Parathyroid adenoma (tissue), 2 donors: ENCODE measurements at regions not wholly inside any gene's neighbourhood (a gene's known extent, or its start where the extent isn't known, plus 50 kb on each side); places are given as distances from the start of the nearest gene placed in this dataset.

ENCODE experiments used
- H2AFZ ChIP-seq: fragments of 300-600 bp; sonication (generic); one replicate; pipeline ENCODE4 v1.7.0; 2017; ENCODE audit warnings: antibody characterized with exemption, mild to moderate bottlenecking
- H3K27ac ChIP-seq: fragments of 300-600 bp; sonication (generic); one replicate; pipeline ENCODE4 v1.7.0; 2017
- H3K27me3 ChIP-seq: fragments of 300-600 bp; sonication (generic); one replicate; pipeline ENCODE4 v1.7.0; 2017; ENCODE audit warnings: low read length; ENCODE audit not compliant: control insufficient read depth, insufficient read depth
- H3K36me3 ChIP-seq: fragments of 300-600 bp; sonication (generic); one replicate; pipeline ENCODE4 v1.7.0; 2017; ENCODE audit warnings: low read length; ENCODE audit not compliant: control insufficient read depth, insufficient read depth
- H3K4me1 ChIP-seq: fragments of 300-600 bp; sonication (generic); one replicate; pipeline ENCODE4 v1.7.0; 2017; ENCODE audit warnings: control low read depth
- H3K4me2 ChIP-seq: fragments of 300-600 bp; sonication (generic); one replicate; pipeline ENCODE4 v1.7.0; 2017; ENCODE audit warnings: low read length
- H3K4me3 ChIP-seq: fragments of 300-600 bp; sonication (generic); one replicate; pipeline ENCODE4 v1.7.0; 2017; ENCODE audit warnings: low read depth, low read length
- H3K79me2 ChIP-seq: fragments of 300-600 bp; sonication (generic); one replicate; pipeline ENCODE4 v1.7.0; 2017; ENCODE audit warnings: control low read depth
- H3K9ac ChIP-seq: fragments of 300-600 bp; sonication (generic); one replicate; pipeline ENCODE4 v1.7.0; 2017; ENCODE audit warnings: mild to moderate bottlenecking
- H3K9me3 ChIP-seq: fragments of 300-600 bp; sonication (generic); one replicate; pipeline ENCODE4 v1.7.0; 2017; ENCODE audit warnings: low read length; ENCODE audit not compliant: control insufficient read depth
- TF ChIP-seq, protein P1 (sequence below): fragments of 300-600 bp; sonication (generic); IDR thresholded peaks from one replicate; pipeline ENCODE4 v1.7.0; 2017; ENCODE audit warnings: antibody characterized with exemption, mild to moderate bottlenecking
- donor health status: primary hyperparathyroidism.

DNA sequence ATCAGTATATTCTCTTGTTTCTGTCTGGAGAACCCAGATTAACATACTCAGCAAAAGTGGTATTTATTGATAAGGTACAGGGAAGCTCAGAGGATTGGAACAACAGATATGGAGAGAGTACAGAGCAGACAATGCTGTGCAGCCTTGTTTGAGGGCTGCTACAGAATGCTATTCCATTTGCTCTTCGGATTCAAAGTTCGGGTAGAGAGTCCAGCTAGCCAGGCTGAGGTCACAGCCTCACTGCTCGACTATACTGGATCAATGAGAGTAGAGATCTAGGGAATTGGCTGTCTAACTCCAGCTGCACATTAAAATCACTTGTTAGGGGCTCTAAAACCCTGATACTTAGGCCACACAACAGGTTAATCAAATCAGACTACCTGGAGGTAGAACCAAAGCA, 200.1 kb upstream of the BTBD3 start:
- H3K36me3 ChIP-seq: no peaks in the 10 kb centered on the region
- H3K27ac ChIP-seq: no peak overlapping the region
- H3K4me3 ChIP-seq: no peak overlapping the region
- TF ChIP-seq, protein P1, sequence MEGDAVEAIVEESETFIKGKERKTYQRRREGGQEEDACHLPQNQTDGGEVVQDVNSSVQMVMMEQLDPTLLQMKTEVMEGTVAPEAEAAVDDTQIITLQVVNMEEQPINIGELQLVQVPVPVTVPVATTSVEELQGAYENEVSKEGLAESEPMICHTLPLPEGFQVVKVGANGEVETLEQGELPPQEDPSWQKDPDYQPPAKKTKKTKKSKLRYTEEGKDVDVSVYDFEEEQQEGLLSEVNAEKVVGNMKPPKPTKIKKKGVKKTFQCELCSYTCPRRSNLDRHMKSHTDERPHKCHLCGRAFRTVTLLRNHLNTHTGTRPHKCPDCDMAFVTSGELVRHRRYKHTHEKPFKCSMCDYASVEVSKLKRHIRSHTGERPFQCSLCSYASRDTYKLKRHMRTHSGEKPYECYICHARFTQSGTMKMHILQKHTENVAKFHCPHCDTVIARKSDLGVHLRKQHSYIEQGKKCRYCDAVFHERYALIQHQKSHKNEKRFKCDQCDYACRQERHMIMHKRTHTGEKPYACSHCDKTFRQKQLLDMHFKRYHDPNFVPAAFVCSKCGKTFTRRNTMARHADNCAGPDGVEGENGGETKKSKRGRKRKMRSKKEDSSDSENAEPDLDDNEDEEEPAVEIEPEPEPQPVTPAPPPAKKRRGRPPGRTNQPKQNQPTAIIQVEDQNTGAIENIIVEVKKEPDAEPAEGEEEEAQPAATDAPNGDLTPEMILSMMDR: no peak
- H3K9me3 ChIP-seq: no peaks in the 10 kb centered on the region
- no peaks in the 10 kb centered on the region for H3K79me2 ChIP-seq
- no peaks in the 10 kb centered on the region for H3K27me3 ChIP-seq
- no peak overlapping the region for H2AFZ ChIP-seq
- H3K4me2 ChIP-seq: no peak overlapping the region
- H3K4me1 ChIP-seq: no peaks in the 10 kb centered on the region
- H3K9ac ChIP-seq: no peak overlapping the region

GRCh38 chr20:11718474-11719094, 199.1 kb upstream of the BTBD3 start:
- Histone ChIP-seq H3K27me3 (no peaks in the 10 kb centered on the region), H3K4me1 (no peaks in the 10 kb centered on the region), H3K4me2 (no peak overlapping the region), H3K36me3 (no peaks in the 10 kb centered on the region), H3K9ac (no peak overlapping the region), H3K27ac (no peak overlapping the region), H2AFZ (no peak overlapping the region), H3K79me2 (no peaks in the 10 kb centered on the region), H3K9me3 (no peaks in the 10 kb centered on the region), H3K4me3 (no peak overlapping the region)
- TF ChIP-seq, protein P1: no peak

- no peaks in the 10 kb centered on the region for H3K36me3 ChIP-seq
These were observed 198.5 kb upstream of the BTBD3 start for GRCh38 chr20:11719153-11719552.

DNA sequence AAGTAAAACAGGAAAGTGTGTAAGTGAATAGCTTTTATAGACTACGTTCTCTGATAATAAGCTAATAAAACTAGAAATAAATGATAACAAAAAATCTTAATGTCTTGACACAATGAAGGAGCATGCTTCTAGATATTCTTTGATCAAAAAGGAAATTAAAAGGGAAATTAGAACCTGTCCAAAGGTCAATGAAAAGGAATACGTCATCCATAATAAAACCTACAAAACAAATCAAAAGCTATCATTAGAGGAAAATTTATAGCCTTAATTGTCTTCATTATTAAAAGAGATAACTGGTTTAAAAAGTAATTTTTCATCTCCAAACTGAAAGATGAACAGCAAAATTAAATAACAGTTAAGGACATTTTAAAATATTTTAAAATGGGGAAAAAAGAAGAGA, 196.3 kb upstream of the BTBD3 start:
- no peaks in the 10 kb centered on the region for H3K36me3 ChIP-seq
- H3K9ac ChIP-seq: no peak overlapping the region
- no peaks in the 10 kb centered on the region for H3K27me3 ChIP-seq
- H3K4me3 ChIP-seq: no peak overlapping the region
- TF ChIP-seq, protein P1: no peak
- H3K27ac ChIP-seq: no peak overlapping the region
- no peaks in the 10 kb centered on the region for H3K9me3 ChIP-seq
- no peaks in the 10 kb centered on the region for H3K4me1 ChIP-seq
- H2AFZ ChIP-seq: no peak overlapping the region
- H3K4me2 ChIP-seq: no peak overlapping the region
- no peaks in the 10 kb centered on the region for H3K79me2 ChIP-seq

More at GRCh38 chr20:11719153-11719552, 198.5 kb upstream of the BTBD3 start:
- no peak overlapping the region for H3K4me3 ChIP-seq
- no peaks in the 10 kb centered on the region for H3K9me3 ChIP-seq
- TF ChIP-seq, protein P1: no peak
- H3K79me2 ChIP-seq: no peaks in the 10 kb centered on the region
- H3K4me2 ChIP-seq: no peak overlapping the region
- no peak overlapping the region for H3K9ac ChIP-seq
- no peaks in the 10 kb centered on the region for H3K27me3 ChIP-seq
- H3K27ac ChIP-seq: no peak overlapping the region
- no peak overlapping the region for H2AFZ ChIP-seq
- no peaks in the 10 kb centered on the region for H3K4me1 ChIP-seq

DNA sequence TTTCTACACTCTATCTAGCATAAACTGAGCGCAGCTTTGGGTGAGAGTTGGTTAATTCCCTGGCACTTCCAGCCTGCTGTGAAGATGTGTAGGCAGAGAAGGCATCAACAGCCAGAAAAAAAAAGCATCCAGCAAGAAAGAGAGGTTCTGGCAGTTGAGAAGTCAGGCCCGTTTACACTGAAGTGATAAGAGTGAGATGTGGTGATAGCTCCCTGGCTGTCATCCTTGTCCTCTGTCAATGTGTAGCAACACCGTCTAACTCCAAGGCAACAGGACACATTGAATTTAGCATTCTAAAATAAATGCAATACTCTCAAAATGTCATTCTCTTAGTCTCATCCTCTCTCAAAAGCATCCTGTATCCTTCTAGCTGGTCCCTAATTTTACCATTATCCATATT, 193.6 kb upstream of the BTBD3 start:
- H3K4me2 ChIP-seq: no peak overlapping the region
- no peak overlapping the region for H2AFZ ChIP-seq
- H3K79me2 ChIP-seq: no peaks in the 10 kb centered on the region
- H3K36me3 ChIP-seq: no peaks in the 10 kb centered on the region
- H3K27ac ChIP-seq: no peak overlapping the region
- no peaks in the 10 kb centered on the region for H3K27me3 ChIP-seq
- TF ChIP-seq, protein P1: no peak
- H3K4me1 ChIP-seq: no peaks in the 10 kb centered on the region
- H3K9me3 ChIP-seq: no peaks in the 10 kb centered on the region
- H3K4me3 ChIP-seq: no peak overlapping the region
- no peak overlapping the region for H3K9ac ChIP-seq
